ENCODE measurements at regions not wholly inside any gene's neighbourhood (a gene's known extent, or its start where the extent isn't known, plus 50 kb on each side); places are given as distances from the start of the nearest gene placed in this dataset.

- Histone ChIP-seq H3K4me3 (ENCODE audit: insufficient read depth, low read depth, low read length) (no peak overlapping the region), H2AFZ (ENCODE audit: low read depth, low read length) (no peak overlapping the region), H4K20me1 (ENCODE audit: insufficient read depth, low read length) (no peaks in the 10 kb centered on the region), H3K9ac (ENCODE audit: low read length) (no peak overlapping the region), H3K27me3 (ENCODE audit: insufficient read depth, low read length) (no peaks in the 10 kb centered on the region), H3K36me3 (ENCODE audit: insufficient read depth, low read length) (no peaks in the 10 kb centered on the region), H3K9me3 (ENCODE audit: insufficient read depth, low read depth, low read length) (peaks cover 17% of the 10 kb centered on the region), H3K4me1 (ENCODE audit: insufficient read depth, low read length) (no peaks in the 10 kb centered on the region), H3K4me2 (ENCODE audit: low read length) (no peak overlapping the region), H3K79me2 (ENCODE audit: insufficient read depth, low read length) (no peaks in the 10 kb centered on the region), H3K27ac (ENCODE audit: low read depth, low read length) (no peak overlapping the region)
- DNase-seq (ENCODE audit: low read depth): no peak
- no peak overlapping the region for H3K27ac Mint-ChIP-seq (ENCODE audit: unreplicated experiment)
- H3K4me3 Mint-ChIP-seq (ENCODE audit: unreplicated experiment): no peak overlapping the region
- TF ChIP-seq EZH2 (IDR thresholded peaks at IDR 0.05; ENCODE audit: insufficient read depth, low read length) (no peak), CTCF (IDR thresholded peaks at IDR 0.05; ENCODE audit: insufficient read depth, low read depth, low read length) (no peak)
- H3K36me3 Mint-ChIP-seq (ENCODE audit: low read depth, unreplicated experiment): no peaks in the 10 kb centered on the region
- H3K27me3 Mint-ChIP-seq (ENCODE audit: low read depth, unreplicated experiment): peaks cover 2% of the 10 kb centered on the region
- no peak for FAIRE-seq
- H3K9me3 Mint-ChIP-seq (ENCODE audit: unreplicated experiment): peaks cover 18% of the 10 kb centered on the region
- peaks cover 1% of the 10 kb centered on the region for H3K4me1 Mint-ChIP-seq (ENCODE audit: low read depth, unreplicated experiment)
These were observed 197.9 kb downstream of the IRX2 start for GRCh38 chr5:2553611-2554010.

- H3K4me3 Mint-ChIP-seq (ENCODE audit: unreplicated experiment): no peak overlapping the region
- FAIRE-seq (no peak), DNase-seq (ENCODE audit: low read depth) (no peak)
- peaks cover 17% of the 10 kb centered on the region for H3K9me3 Mint-ChIP-seq (ENCODE audit: unreplicated experiment)
- Histone ChIP-seq H3K9ac (ENCODE audit: low read length) (no peak overlapping the region), H3K79me2 (ENCODE audit: insufficient read depth, low read length) (no peaks in the 10 kb centered on the region), H2AFZ (ENCODE audit: low read depth, low read length) (no peak overlapping the region), H3K4me2 (ENCODE audit: low read length) (no peak overlapping the region), H3K4me3 (ENCODE audit: insufficient read depth, low read depth, low read length) (no peak overlapping the region), H3K27me3 (ENCODE audit: insufficient read depth, low read length) (no peaks in the 10 kb centered on the region), H3K9me3 (ENCODE audit: insufficient read depth, low read depth, low read length) (peaks cover 6% of the 10 kb centered on the region), H3K4me1 (ENCODE audit: insufficient read depth, low read length) (no peaks in the 10 kb centered on the region), H3K36me3 (ENCODE audit: insufficient read depth, low read length) (no peaks in the 10 kb centered on the region), H3K27ac (ENCODE audit: low read depth, low read length) (no peak overlapping the region), H4K20me1 (ENCODE audit: insufficient read depth, low read length) (no peaks in the 10 kb centered on the region)
- peaks cover 3% of the 10 kb centered on the region for H3K4me1 Mint-ChIP-seq (ENCODE audit: low read depth, unreplicated experiment)
- TF ChIP-seq CTCF (IDR thresholded peaks at IDR 0.05; ENCODE audit: insufficient read depth, low read depth, low read length) (no peak), EZH2 (IDR thresholded peaks at IDR 0.05; ENCODE audit: insufficient read depth, low read length) (no peak)
- H3K27me3 Mint-ChIP-seq (ENCODE audit: low read depth, unreplicated experiment): peaks cover 6% of the 10 kb centered on the region
- no peaks in the 10 kb centered on the region for H3K36me3 Mint-ChIP-seq (ENCODE audit: low read depth, unreplicated experiment)
- no peak overlapping the region for H3K27ac Mint-ChIP-seq (ENCODE audit: unreplicated experiment)
These were observed 201.0 kb downstream of the IRX2 start for GRCh38 chr5:2550509-2550908.

- no peaks in the 10 kb centered on the region for H4K20me1 ChIP-seq (ENCODE audit: insufficient read depth, low read length)
- H3K9me3 ChIP-seq (ENCODE audit: insufficient read depth, low read depth, low read length): peaks cover 4% of the 10 kb centered on the region
- H3K9me3 Mint-ChIP-seq (ENCODE audit: unreplicated experiment): peaks cover 13% of the 10 kb centered on the region
- no peak overlapping the region for H3K4me3 ChIP-seq (ENCODE audit: insufficient read depth, low read depth, low read length)
- no peak overlapping the region for H3K4me3 Mint-ChIP-seq (ENCODE audit: unreplicated experiment)
- H3K36me3 Mint-ChIP-seq (ENCODE audit: low read depth, unreplicated experiment): no peaks in the 10 kb centered on the region
- H3K4me1 ChIP-seq (ENCODE audit: insufficient read depth, low read length): no peaks in the 10 kb centered on the region
- H3K4me2 ChIP-seq (ENCODE audit: low read length): no peak overlapping the region
- no peak overlapping the region for H2AFZ ChIP-seq (ENCODE audit: low read depth, low read length)
- no peaks in the 10 kb centered on the region for H3K79me2 ChIP-seq (ENCODE audit: insufficient read depth, low read length)
- DNase-seq (ENCODE audit: low read depth) (no peak), FAIRE-seq (no peak)
- H3K9ac ChIP-seq (ENCODE audit: low read length): no peak overlapping the region
- H3K27ac Mint-ChIP-seq (ENCODE audit: unreplicated experiment): no peak overlapping the region
- no peak overlapping the region for H3K27ac ChIP-seq (ENCODE audit: low read depth, low read length)
- no peak for TF ChIP-seq EZH2 (IDR thresholded peaks at IDR 0.05; ENCODE audit: insufficient read depth, low read length)
- TF ChIP-seq CTCF (IDR thresholded peaks at IDR 0.05; ENCODE audit: insufficient read depth, low read depth, low read length): no peak
- H3K36me3 ChIP-seq (ENCODE audit: insufficient read depth, low read length): no peaks in the 10 kb centered on the region
- peaks cover 3% of the 10 kb centered on the region for H3K4me1 Mint-ChIP-seq (ENCODE audit: low read depth, unreplicated experiment)
- peaks cover 6% of the 10 kb centered on the region for H3K27me3 Mint-ChIP-seq (ENCODE audit: low read depth, unreplicated experiment)
- H3K27me3 ChIP-seq (ENCODE audit: insufficient read depth, low read length): no peaks in the 10 kb centered on the region
These were observed 201.6 kb downstream of the IRX2 start for GRCh38 chr5:2549900-2550299.

Measured in astrocyte (in vitro differentiated cells and primary cell).